NB4 (cell line): ENCODE measurements at regions not wholly inside any gene's neighbourhood (a gene's known extent, or its start where the extent isn't known, plus 50 kb on each side); places are given as distances from the start of the nearest gene placed in this dataset.

Experiments
- POLR2A ChIP-seq: IDR thresholded peaks from 2 replicates; pipeline ENCODE4 v1.6.1; 2011; ENCODE audit warnings: mild to moderate bottlenecking; ENCODE audit not compliant: insufficient read length; ENCODE audit errors: extremely low read depth
- TF ChIP-seq, protein P1 (sequence below): IDR thresholded peaks from one replicate; pipeline ENCODE4 v1.5.1; 2012; ENCODE audit warnings: low read depth, low read length
- TF ChIP-seq, protein P2 (sequence below): IDR thresholded peaks from 2 replicates; pipeline ENCODE4 v1.6.1; 2011; ENCODE audit warnings: low read depth, low read length

DNA sequence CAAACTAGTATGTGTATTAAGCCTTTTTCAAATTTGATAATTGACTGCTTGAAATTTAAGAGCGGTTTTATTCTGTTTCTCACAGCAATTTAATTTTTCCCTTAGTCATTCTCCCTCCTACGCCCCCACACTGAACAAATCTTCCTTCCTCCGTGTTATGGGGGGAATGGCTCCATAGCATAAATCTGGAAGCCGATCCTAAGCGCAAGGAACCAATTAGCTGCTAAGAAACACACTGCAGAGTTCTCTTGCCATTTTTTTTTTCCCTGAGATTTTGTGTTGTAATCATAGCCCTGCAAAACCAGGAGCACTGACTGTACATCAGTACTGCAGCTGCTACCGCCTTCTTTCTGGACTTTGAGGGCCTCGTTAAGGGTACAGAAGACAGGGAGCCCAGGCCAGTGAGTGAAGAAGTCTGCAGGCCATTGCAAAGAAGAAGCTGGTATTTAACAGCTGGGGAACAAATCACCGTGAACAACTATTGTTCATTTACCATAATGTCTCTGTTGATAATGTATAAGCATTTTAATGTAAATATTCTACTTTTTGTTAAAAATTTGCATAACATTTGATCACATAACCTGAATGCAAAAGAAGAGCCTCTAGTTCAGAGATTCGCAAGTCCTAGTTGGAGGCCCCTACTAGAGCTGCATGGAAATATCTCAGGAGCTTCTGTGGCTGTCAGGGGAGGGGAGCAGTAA, 264.0 kb downstream of the LRATD1 start:
- TF ChIP-seq, protein P1, sequence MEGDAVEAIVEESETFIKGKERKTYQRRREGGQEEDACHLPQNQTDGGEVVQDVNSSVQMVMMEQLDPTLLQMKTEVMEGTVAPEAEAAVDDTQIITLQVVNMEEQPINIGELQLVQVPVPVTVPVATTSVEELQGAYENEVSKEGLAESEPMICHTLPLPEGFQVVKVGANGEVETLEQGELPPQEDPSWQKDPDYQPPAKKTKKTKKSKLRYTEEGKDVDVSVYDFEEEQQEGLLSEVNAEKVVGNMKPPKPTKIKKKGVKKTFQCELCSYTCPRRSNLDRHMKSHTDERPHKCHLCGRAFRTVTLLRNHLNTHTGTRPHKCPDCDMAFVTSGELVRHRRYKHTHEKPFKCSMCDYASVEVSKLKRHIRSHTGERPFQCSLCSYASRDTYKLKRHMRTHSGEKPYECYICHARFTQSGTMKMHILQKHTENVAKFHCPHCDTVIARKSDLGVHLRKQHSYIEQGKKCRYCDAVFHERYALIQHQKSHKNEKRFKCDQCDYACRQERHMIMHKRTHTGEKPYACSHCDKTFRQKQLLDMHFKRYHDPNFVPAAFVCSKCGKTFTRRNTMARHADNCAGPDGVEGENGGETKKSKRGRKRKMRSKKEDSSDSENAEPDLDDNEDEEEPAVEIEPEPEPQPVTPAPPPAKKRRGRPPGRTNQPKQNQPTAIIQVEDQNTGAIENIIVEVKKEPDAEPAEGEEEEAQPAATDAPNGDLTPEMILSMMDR, result no peak
- no peak for TF ChIP-seq POLR2A
- TF ChIP-seq, protein P2, sequence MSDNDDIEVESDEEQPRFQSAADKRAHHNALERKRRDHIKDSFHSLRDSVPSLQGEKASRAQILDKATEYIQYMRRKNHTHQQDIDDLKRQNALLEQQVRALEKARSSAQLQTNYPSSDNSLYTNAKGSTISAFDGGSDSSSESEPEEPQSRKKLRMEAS, result no peak
